WI38 (cell line): ENCODE measurements at regions not wholly inside any gene's neighbourhood (a gene's known extent, or its start where the extent isn't known, plus 50 kb on each side); places are given as distances from the start of the nearest gene placed in this dataset.
"Not testable (repeated sequence)": the region's sequence is repeated elsewhere in the genome, so short reads cannot be mapped to it uniquely, and the experiment has no call there.

ENCODE experiments used
- H3K4me3 ChIP-seq: 2 replicates; pipeline ENCODE4 v1.5.1; 2011; ENCODE audit warnings: low read depth, mild to moderate bottlenecking, control low read depth, low read length
- TF ChIP-seq, protein P1 (sequence below): IDR thresholded peaks from 2 replicates; pipeline ENCODE4 v1.5.1; 2012; ENCODE audit warnings: low read depth, mild to moderate bottlenecking, control low read depth, low read length

DNA sequence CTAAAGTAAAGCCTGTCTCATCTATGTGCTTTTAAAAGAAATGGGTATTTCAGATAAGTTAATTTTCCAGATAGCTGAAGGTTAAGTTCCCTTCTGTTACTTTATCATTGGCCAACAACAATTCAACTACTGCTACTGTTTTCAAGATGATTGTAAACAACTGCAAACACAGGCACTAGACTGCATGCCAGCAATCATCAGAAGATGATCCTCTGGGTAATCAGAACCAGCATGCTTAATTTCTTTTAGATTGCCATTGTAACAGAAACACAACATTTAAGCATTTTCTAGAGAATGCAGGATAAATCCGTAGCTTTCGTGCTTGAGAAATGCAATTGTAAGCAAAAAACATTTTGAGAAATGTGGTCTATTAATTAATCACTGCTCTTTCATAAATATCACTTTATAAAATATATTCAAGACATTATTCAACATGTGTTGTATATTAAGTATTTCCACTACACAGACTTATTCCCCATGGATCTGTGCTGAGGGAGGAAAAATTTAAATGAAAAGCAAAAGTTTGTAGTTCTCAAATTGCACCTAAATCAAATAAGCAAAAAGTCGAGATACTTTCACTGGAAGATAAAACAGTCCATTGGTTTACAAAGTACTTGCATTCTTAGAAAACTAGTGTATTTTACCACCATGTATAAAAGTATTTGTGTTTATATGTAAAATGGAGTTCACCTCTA, 133.7 kb downstream of the ATL2 start:
- H3K4me3 ChIP-seq: no peak overlapping the region

DNA sequence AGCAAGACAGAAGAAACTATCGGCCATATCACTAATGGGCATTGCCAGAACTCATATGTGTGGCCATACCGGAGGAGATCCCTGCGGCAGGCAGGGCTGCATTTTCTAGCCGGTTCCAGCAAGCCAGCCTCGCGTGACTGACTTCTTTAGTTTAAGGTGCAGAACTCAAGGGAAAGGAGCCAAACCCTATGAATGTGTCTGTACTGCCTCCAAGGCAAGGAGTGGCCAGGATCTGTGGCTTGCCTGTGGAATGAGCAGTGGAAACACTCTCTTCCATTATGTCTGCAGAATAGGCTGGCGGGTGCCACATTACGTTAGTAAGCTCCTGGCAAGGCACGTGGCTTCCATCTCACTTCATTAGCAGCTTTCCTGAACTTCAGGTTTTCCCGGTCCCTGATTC, 137.6 kb downstream of the ATL2 start:
- H3K4me3 ChIP-seq: no peak overlapping the region
- TF ChIP-seq, protein P1, sequence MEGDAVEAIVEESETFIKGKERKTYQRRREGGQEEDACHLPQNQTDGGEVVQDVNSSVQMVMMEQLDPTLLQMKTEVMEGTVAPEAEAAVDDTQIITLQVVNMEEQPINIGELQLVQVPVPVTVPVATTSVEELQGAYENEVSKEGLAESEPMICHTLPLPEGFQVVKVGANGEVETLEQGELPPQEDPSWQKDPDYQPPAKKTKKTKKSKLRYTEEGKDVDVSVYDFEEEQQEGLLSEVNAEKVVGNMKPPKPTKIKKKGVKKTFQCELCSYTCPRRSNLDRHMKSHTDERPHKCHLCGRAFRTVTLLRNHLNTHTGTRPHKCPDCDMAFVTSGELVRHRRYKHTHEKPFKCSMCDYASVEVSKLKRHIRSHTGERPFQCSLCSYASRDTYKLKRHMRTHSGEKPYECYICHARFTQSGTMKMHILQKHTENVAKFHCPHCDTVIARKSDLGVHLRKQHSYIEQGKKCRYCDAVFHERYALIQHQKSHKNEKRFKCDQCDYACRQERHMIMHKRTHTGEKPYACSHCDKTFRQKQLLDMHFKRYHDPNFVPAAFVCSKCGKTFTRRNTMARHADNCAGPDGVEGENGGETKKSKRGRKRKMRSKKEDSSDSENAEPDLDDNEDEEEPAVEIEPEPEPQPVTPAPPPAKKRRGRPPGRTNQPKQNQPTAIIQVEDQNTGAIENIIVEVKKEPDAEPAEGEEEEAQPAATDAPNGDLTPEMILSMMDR: no peak

More for the DNA sequence above, 133.7 kb downstream of the ATL2 start:
- TF ChIP-seq, protein P1: no peak

DNA sequence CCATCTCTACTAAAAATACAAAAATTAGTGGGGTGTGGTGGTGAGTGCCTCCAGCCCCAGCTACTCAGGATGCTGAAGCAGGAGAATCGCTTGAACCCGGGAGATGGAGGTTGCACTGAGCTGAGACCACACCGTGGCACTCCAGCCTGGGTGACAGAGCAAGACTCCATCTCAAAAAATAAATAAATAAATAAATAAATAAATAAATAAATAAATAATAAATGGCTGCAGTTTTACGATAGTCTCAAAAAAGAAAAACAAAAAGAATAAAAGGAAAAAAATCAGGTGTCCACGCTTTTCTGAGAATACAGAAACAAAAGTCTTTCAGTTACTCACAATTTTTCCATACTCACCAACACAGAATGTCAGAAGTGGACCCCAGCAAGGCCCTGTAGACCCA, 138.4 kb downstream of the ATL2 start:
- not testable (repeated sequence) for H3K4me3 ChIP-seq

DNA sequence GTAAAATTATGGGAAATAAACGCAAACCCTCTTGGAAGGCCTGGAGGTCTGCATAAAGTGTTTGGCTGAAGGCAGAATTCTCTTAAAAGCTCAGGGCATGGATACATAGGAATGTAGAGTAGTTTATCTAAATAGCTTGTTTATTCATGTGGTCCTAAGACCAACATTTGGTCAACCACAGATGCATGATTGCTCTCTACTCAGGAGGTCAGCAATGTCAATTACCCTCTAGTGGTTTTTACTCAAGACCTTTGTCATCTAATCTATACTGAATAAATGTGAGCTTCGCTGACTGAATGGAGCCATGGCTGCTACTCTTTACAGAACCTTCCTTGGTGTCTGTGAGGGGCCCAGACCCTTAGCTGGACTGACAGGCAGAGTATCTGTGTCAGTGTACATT, 139.8 kb downstream of the ATL2 start:
- H3K4me3 ChIP-seq: no peak overlapping the region
- TF ChIP-seq, protein P1: no peak

DNA sequence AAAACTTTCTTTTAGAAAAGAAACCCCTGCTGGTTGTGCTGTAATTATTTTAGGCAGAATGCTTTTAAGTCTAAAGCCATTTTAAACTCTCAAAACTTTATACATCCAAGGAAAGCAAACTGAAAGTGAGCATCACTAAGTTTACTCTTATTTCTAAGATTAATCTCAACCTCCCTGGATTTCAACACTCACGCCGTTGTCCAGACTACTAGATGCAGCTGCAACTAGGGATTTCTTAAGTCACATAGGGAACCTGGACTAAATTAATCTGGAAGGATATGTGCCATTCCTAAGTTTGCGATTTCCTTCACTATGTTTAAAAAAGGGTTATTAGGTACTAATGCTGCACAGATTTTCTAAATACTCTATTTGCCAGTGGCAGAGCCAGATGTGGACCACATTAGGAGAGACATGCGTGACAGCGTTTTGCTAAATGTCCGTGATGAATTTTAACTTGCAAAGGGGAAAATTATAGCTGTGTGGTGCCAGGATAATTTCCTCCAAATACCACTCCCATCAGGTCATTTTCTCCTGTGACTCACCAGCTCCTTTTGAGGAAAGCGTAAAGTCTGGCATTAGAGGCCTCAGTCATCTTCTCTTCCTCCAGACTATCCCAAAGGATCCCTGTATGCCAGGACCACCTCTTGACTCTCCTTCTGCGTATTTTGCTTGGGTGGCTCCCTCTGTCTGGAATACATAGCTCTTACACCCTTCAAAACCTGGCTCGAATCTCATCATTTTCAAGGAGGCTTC, 143.7 kb downstream of the ATL2 start:
- TF ChIP-seq, protein P1: no peak

DNA sequence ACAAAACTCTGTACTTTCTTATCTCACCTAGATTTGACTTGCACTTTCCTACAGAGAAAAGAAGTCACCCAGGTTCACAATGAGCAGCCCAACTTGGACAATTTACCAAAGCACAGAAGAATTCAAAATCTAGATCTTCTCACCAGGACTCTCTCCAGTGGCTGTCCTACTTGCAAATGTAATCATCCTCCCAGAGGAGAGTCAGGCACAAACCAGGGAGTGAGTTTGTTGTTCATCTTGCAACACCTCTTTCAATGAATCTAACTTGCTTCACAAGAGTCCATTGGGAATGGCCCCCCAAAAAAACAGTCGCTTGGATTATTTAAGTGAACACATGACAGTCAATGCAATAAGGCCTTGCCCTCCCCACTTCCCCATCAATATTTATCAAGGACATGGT, 144.6 kb downstream of the ATL2 start:
- H3K4me3 ChIP-seq: no peak overlapping the region
- TF ChIP-seq, protein P1: no peak

More for the DNA sequence above, 143.7 kb downstream of the ATL2 start:
- no peak overlapping the region for H3K4me3 ChIP-seq

DNA sequence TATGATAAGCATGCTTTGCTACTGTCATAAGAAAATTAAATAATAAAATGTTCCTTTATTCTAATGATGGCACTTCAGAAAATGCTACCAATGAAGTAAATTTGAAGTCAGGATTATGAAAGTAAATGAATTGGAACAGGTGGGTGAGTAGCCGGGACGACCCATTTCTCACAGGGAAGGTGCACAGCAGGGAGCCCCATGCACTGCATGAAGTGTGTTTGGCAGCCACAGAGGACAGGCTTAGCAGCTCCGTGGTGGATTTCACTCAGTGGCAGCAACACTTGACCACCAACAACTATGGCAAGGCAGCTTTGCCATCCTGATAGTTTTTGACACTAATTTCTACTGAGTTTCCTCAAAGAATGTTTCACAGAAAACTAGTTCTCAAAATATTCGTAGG, 146.3 kb downstream of the ATL2 start:
- H3K4me3 ChIP-seq: no peak overlapping the region
- TF ChIP-seq, protein P1: no peak
